HG03025 (cell line): ENCODE measurements at regions not wholly inside any gene's neighbourhood (a gene's known extent, or its start where the extent isn't known, plus 50 kb on each side); places are given as distances from the start of the nearest gene placed in this dataset.

ENCODE experiments used
- ATAC-seq: cut with Tn5 transposase; IDR thresholded peaks from one replicate; pipeline ENCODE4 v1.9.1; 2021; ENCODE audit warnings: mild to moderate bottlenecking, moderate library complexity; ENCODE audit not compliant: unreplicated experiment, low FRiP score

- ATAC-seq: peak; percentile 91
Observed at GRCh38 chr6:99091985-99092384, 144.2 kb upstream of the FBXL4 start.

GRCh38 chr6:99080191-99080590 is 132.4 kb upstream of the FBXL4 start:
- no peak for ATAC-seq

- ATAC-seq: no peak
Observed at GRCh38 chr6:99079058-99079457, 131.3 kb upstream of the FBXL4 start.

GRCh38 chr6:99073223-99073622 is 125.5 kb upstream of the FBXL4 start:
- no peak for ATAC-seq

GRCh38 chr6:99066044-99066443 is 118.3 kb upstream of the FBXL4 start:
- ATAC-seq: no peak

GRCh38 chr6:99064834-99065233 is 117.1 kb upstream of the FBXL4 start:
- no peak for ATAC-seq

GRCh38 chr6:99036672-99037071 is 88.9 kb upstream of the FBXL4 start:
- ATAC-seq: no peak

- ATAC-seq: no peak
Observed at GRCh38 chr6:99032396-99032795, 84.7 kb upstream of the FBXL4 start.

GRCh38 chr6:99031957-99032356 is 84.2 kb upstream of the FBXL4 start:
- no peak for ATAC-seq

GRCh38 chr6:99030915-99031314 is 83.2 kb upstream of the FBXL4 start:
- no peak for ATAC-seq

GRCh38 chr6:99026135-99026534 is 78.4 kb upstream of the FBXL4 start:
- no peak for ATAC-seq

- ATAC-seq: no peak
Observed at GRCh38 chr6:99024089-99024488, 76.3 kb upstream of the FBXL4 start.

- ATAC-seq: no peak
Observed at GRCh38 chr6:99022039-99022609, 74.4 kb upstream of the FBXL4 start.

GRCh38 chr6:99019381-99019780 is 71.6 kb upstream of the FBXL4 start:
- ATAC-seq: no peak

GRCh38 chr6:99017150-99017549 is 69.4 kb upstream of the FBXL4 start:
- no peak for ATAC-seq

- no peak for ATAC-seq
Observed at GRCh38 chr6:99016355-99016754, 68.6 kb upstream of the FBXL4 start.

- ATAC-seq: no peak
Observed at GRCh38 chr6:99014061-99014460, 66.3 kb upstream of the FBXL4 start.

- no peak for ATAC-seq
Observed at GRCh38 chr6:99013661-99014060, 65.9 kb upstream of the FBXL4 start.

- ATAC-seq: no peak
Observed at GRCh38 chr6:99013145-99013544, 65.4 kb upstream of the FBXL4 start.

- ATAC-seq: no peak
Observed at GRCh38 chr6:99011151-99011550, 63.4 kb upstream of the FBXL4 start.

- no peak for ATAC-seq
Observed at GRCh38 chr6:99002831-99003230, 55.1 kb upstream of the FBXL4 start.

GRCh38 chr6:98998103-98998502 is 50.4 kb upstream of the FBXL4 start:
- ATAC-seq: no peak
